Ovary (tissue), 7 donors: ENCODE measurements at regions not wholly inside any gene's neighbourhood (a gene's known extent, or its start where the extent isn't known, plus 50 kb on each side); places are given as distances from the start of the nearest gene placed in this dataset.

Experiments
- DNase-seq, 5 donors: peaks; one replicate each; pipeline ENCODE4 v3.0.0-alpha.2; 2019 to 2020
- H3K27ac ChIP-seq, 2 donors: fragments of 200-600 bp; one replicate each; pipeline versions ENCODE4 v1.5.1 to v1.8.0; 2019 to 2022
- H3K27me3 ChIP-seq: fragments of 200-600 bp; one replicate; pipeline ENCODE4 v1.8.0; 2022
- H3K36me3 ChIP-seq: fragments of 200-600 bp; sonication (generic); one replicate; pipeline ENCODE4 v1.5.1; 2019
- H3K4me1 ChIP-seq: one replicate; pipeline ENCODE4 v1.8.1; 2013; ENCODE audit warnings: mild to moderate bottlenecking, moderate library complexity; ENCODE audit not compliant: insufficient read depth
- H3K4me3 ChIP-seq: fragments of 200-600 bp; sonication (generic); one replicate; pipeline ENCODE4 v1.5.1; 2017
- H3K9me3 ChIP-seq, 2 donors: fragments of 200-600 bp in 1 of 2; sonication (generic) in 1 of 2; one replicate each; pipeline versions ENCODE4 v1.5.1 to v1.8.1; 2013 to 2019; ENCODE audit warnings: mild to moderate bottlenecking in 1 of 2, moderate library complexity in 1 of 2
- EP300 ChIP-seq: sonication (generic); formaldehyde crosslinking; IDR thresholded peaks from one replicate; pipeline ENCODE4 v1.6.1; 2017; ENCODE audit warnings: antibody characterized with exemption
- POLR2A ChIP-seq: fragments of 450-650 bp; IDR thresholded peaks from one replicate; pipeline ENCODE4 v1.6.1; 2017; ENCODE audit warnings: antibody characterized with exemption, mild to moderate bottlenecking, moderate library complexity
- WGBS, 3 donors: extraction: QIAGEN DNeasy Blood & Tissue Kit in 1 of 3; methylation state at CpG; one replicate each; pipeline versions ENCODE4 v1.1.5 to v1.1.7; 2013 to 2017; 5-methylcytosine and 5-hydroxymethylcytosine counted together
- intact Hi-C, 4 donors: fragments of 100-400 bp; cut with DNase I; formaldehyde crosslinking; loops; one replicate each; pipeline versions ENCODE4 v1.11.0 to v1.15.1; 2022 to 2023
- TF ChIP-seq, protein P1 (sequence below), 3 donors: fragments of 450-650 bp in 2 of 3; fragments of 200-600 bp in 1 of 3; IDR thresholded peaks; one replicate each; pipeline versions ENCODE4 v1.5.1 to v1.8.0; 2016 to 2022; ENCODE audit warnings: antibody characterized with exemption in 3 of 3, mild to moderate bottlenecking in 1 of 3
- donor health status: DM: no; HTN: no; CAD: no; lungs with moderate emphysema.
- donor health status: DM: no; HTN: no; CAD: no.
- donor health status: Bipolar disorder and iron deficiency.
- donor health status: DM: no; HTN: no; CAD: no.
- donor health status: DM: yes; HTN: yes; CAD: no.

DNA sequence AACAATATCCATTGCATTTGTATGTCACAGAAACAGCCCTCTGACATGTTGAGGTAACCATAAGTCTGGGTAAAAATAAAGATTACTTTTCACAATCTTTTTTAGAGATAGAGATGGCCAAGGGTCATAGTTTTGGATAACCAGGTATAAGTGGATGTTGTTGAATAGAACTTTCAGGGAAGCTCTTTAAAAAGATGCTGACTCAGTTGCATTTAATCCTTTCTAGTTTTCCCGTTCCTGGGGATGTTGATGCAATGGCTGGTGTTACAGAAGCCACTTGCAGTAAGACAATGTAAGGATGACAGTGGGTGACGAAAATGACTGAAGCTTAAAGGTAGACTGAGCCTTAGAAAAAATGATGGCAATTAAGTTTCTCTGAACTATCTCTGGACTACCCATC is 1473.7 kb downstream of the AACS start:
- Histone ChIP-seq H3K36me3 (no peaks in the 10 kb centered on the region), H3K27ac (no peak overlapping the region), H3K4me1 (no peaks in the 10 kb centered on the region), H3K9me3 (no peaks in the 10 kb centered on the region), H3K27me3 (no peaks in the 10 kb centered on the region), H3K4me3 (no peak overlapping the region)
- TF ChIP-seq, protein P1, sequence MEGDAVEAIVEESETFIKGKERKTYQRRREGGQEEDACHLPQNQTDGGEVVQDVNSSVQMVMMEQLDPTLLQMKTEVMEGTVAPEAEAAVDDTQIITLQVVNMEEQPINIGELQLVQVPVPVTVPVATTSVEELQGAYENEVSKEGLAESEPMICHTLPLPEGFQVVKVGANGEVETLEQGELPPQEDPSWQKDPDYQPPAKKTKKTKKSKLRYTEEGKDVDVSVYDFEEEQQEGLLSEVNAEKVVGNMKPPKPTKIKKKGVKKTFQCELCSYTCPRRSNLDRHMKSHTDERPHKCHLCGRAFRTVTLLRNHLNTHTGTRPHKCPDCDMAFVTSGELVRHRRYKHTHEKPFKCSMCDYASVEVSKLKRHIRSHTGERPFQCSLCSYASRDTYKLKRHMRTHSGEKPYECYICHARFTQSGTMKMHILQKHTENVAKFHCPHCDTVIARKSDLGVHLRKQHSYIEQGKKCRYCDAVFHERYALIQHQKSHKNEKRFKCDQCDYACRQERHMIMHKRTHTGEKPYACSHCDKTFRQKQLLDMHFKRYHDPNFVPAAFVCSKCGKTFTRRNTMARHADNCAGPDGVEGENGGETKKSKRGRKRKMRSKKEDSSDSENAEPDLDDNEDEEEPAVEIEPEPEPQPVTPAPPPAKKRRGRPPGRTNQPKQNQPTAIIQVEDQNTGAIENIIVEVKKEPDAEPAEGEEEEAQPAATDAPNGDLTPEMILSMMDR (IDR thresholded peaks at IDR 0.05), result no peak
- TF ChIP-seq EP300, result no peak
- TF ChIP-seq POLR2A, result no peak
- no peak for DNase-seq
- WGBS, 3 donors, result 64 to 82% (median 65%) methylated on average over 2 of the region's 2 CpGs
- intact Hi-C loops, result no loop called here

DNA sequence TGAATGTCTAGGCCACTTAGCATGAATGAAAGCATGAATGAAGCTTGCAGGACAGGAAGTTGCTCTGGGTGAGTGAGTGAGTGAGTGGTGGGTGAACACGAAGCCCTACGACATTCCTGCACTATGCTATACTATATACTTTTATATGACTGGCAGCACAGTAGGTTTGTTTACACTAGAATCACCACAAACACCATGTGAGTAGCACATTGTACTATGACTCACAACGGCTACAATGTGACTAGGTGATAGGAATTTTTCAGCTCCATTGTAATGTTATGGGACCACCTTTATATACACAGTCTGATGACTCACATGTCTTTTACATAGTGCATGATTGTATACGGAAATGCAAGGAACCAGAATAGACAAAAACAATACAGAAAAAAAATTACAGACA is 1480.2 kb downstream of the AACS start:
- Histone ChIP-seq H3K27me3 (no peaks in the 10 kb centered on the region), H3K27ac (no peak overlapping the region), H3K36me3 (no peaks in the 10 kb centered on the region), H3K4me3 (no peak overlapping the region), H3K4me1 (no peaks in the 10 kb centered on the region), H3K9me3 (no peaks in the 10 kb centered on the region)
- DNase-seq, result no peak
- TF ChIP-seq, protein P1 (IDR thresholded peaks at IDR 0.05), result no peak
- TF ChIP-seq EP300, result no peak
- no peak for TF ChIP-seq POLR2A
- intact Hi-C loops, result no loop called here
- 57 to 73% (median 57%) methylated on average over 4 of the region's 4 CpGs for WGBS, 3 donors

DNA sequence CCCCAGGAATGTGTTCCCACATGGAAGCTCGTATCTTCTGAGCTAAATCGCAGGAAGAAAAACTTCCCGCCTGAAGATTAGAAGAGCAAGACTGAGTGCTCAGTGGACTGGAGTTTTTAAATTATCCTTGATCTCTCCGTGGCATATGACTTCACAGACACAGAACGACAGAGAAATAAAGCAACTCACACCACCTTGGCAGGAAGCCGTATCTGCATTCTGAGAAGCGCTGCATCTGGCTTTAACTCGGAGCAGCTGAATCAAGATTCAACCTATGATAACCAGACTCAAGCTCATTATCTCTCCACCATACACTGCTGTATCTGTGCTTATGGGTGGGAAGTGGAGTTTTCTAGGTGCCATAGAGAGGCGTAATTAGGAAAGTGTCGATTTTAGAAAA is 1482.7 kb downstream of the AACS start:
- H3K4me1 ChIP-seq, result no peaks in the 10 kb centered on the region
- DNase-seq, result no peak
- WGBS, 3 donors, result 52 to 71% (median 60%) methylated on average over 10 of the region's 10 CpGs
- TF ChIP-seq, protein P1 (IDR thresholded peaks at IDR 0.05), result no peak
- TF ChIP-seq POLR2A, result no peak
- TF ChIP-seq EP300, result no peak
- H3K27me3 ChIP-seq, result no peaks in the 10 kb centered on the region
- no peak overlapping the region for H3K27ac ChIP-seq
- H3K9me3 ChIP-seq, result no peaks in the 10 kb centered on the region
- intact Hi-C loops, result no loop called here
- H3K4me3 ChIP-seq, result no peak overlapping the region
- no peaks in the 10 kb centered on the region for H3K36me3 ChIP-seq

DNA sequence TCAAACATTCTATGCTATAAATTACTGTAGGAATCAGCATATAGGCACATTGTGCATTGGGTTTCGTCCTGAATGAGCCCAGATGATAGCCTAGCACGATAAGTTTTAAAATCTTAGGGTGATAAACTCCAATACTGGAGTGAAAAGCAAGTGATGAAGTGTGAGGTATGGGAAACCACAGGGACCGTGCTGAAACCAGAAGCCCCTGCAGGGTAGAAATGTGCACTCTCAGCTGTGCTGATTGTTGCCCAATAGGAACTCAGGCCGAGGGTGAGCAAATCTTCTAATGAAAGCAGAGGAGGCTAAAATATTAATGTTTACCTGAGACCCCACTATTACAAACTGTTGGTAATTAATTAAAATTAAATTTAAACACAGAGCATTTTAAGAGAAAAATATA is 1486.6 kb downstream of the AACS start:
- no peak for DNase-seq
- no peaks in the 10 kb centered on the region for H3K27me3 ChIP-seq
- no peak overlapping the region for H3K27ac ChIP-seq
- intact Hi-C loops, result no loop called here
- 47 to 59% (median 52%) methylated on average over 4 of the region's 4 CpGs for WGBS, 3 donors
- H3K36me3 ChIP-seq, result no peaks in the 10 kb centered on the region
- TF ChIP-seq, protein P1 (IDR thresholded peaks at IDR 0.05), result no peak
- H3K4me1 ChIP-seq, result no peaks in the 10 kb centered on the region
- H3K9me3 ChIP-seq, result no peaks in the 10 kb centered on the region
- H3K4me3 ChIP-seq, result no peak overlapping the region

DNA sequence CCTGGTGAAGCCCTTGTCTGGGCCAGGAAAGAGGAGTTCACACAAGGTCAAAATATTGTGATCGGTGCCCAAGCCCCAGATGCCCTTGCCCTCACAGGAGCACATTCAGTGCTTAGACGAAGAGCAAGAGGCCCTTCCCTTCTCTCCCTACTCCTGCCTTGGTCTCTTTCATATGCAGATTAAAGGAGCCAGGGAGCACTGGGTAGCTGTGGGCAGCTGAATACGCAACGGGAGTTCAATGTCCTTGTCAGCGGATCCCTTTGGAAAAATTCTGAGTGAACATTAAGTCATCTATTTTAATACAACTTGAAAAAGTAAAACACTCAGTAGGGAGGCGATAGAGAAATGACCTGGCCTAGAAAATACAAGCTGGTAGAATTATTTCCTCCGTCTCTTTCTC is 1489.4 kb downstream of the AACS start:
- Histone ChIP-seq H3K27ac (no peak overlapping the region), H3K27me3 (no peaks in the 10 kb centered on the region), H3K4me1 (no peaks in the 10 kb centered on the region), H3K4me3 (no peak overlapping the region), H3K36me3 (no peaks in the 10 kb centered on the region), H3K9me3 (no peaks in the 10 kb centered on the region)
- WGBS, 3 donors, result 68 to 74% (median 68%) methylated on average over 7 of the region's 7 CpGs
- DNase-seq, result no peak
- TF ChIP-seq EP300 (no peak), POLR2A (no peak)
- TF ChIP-seq, protein P1 (IDR thresholded peaks at IDR 0.05), result no peak
- intact Hi-C loops, result no loop called here
